Fibroblast of peridontal ligament (primary cell): ENCODE measurements at regions not wholly inside any gene's neighbourhood (a gene's known extent, or its start where the extent isn't known, plus 50 kb on each side); places are given as distances from the start of the nearest gene placed in this dataset.

ENCODE experiments used
- DNase-seq: peaks from one replicate; pipeline ENCODE4 v3.0.0-alpha.2; 2010; ENCODE audit errors: extremely low read depth

- DNase-seq: no peak
Measured at GRCh38 chr14:100638211-100638855, 51.1 kb upstream of the BEGAIN start.

- DNase-seq: no peak
Measured at GRCh38 chr14:100639280-100639679, 52.1 kb upstream of the BEGAIN start.

- DNase-seq: peak; percentile 47
Measured at GRCh38 chr14:100640471-100641273, 53.5 kb upstream of the BEGAIN start.

- no peak for DNase-seq
Measured at GRCh38 chr14:100641274-100641860, 54.1 kb upstream of the BEGAIN start.

- no peak for DNase-seq
Measured at GRCh38 chr14:100643426-100643825, 56.2 kb upstream of the BEGAIN start.

- DNase-seq: no peak
Measured at GRCh38 chr14:100644383-100644782, 57.2 kb upstream of the BEGAIN start.

- no peak for DNase-seq
Measured at GRCh38 chr14:100644784-100645183, 57.6 kb upstream of the BEGAIN start.

- peak; percentile 81 for DNase-seq
Measured at GRCh38 chr14:100645196-100645981, 58.2 kb upstream of the BEGAIN start.

- no peak for DNase-seq
Measured at GRCh38 chr14:100645982-100646314, 58.7 kb upstream of the BEGAIN start.

- no peak for DNase-seq
Measured at GRCh38 chr14:100648474-100649172, 61.4 kb upstream of the BEGAIN start.

GRCh38 chr14:100649173-100649519 is 61.9 kb upstream of the BEGAIN start:
- peak; percentile 67 for DNase-seq

GRCh38 chr14:100651999-100652508 is 64.8 kb upstream of the BEGAIN start:
- peak; percentile 62 for DNase-seq

GRCh38 chr14:100652744-100653143 is 65.5 kb upstream of the BEGAIN start:
- DNase-seq: peak; percentile 66

- no peak for DNase-seq
Measured at GRCh38 chr14:100653409-100653808, 66.2 kb upstream of the BEGAIN start.

- DNase-seq: no peak
Measured at GRCh38 chr14:100654025-100654813, 67.0 kb upstream of the BEGAIN start.

GRCh38 chr14:100654814-100655740 is 67.9 kb upstream of the BEGAIN start:
- DNase-seq: no peak

- no peak for DNase-seq
Measured at GRCh38 chr14:100655741-100656085, 68.5 kb upstream of the BEGAIN start.

- DNase-seq: no peak
Measured at GRCh38 chr14:100656996-100657395, 69.7 kb upstream of the DLK1 start.

- no peak for DNase-seq
Measured at GRCh38 chr14:100657780-100658179, 68.9 kb upstream of the DLK1 start.
